ENCODE measurements at regions not wholly inside any gene's neighbourhood (a gene's known extent, or its start where the extent isn't known, plus 50 kb on each side); places are given as distances from the start of the nearest gene placed in this dataset.
"Not testable (repeated sequence)": the region's sequence is repeated elsewhere in the genome, so short reads cannot be mapped to it uniquely, and the experiment has no call there.

GRCh38 chr16:60936189-60936588 lies 1100.0 kb downstream of the CDH8 start:
- TF ChIP-seq POLR2A, POLR2AphosphoS5 (IDR thresholded peaks at IDR 0.05; ENCODE audit: low read depth, low read length): not testable (repeated sequence)

Measured in GM12892 (cell line).